ENCODE measurements at regions not wholly inside any gene's neighbourhood (a gene's known extent, or its start where the extent isn't known, plus 50 kb on each side); places are given as distances from the start of the nearest gene placed in this dataset.

GRCh38 chr15:97861529-97862260 lies 98.8 kb upstream of the ARRDC4 start:
- TF ChIP-seq POLR2A (IDR thresholded peaks at IDR 0.05; ENCODE audit: insufficient read depth in 1 of 2, low read depth in 2 of 2, low read length in 2 of 2): no peak
- no peak for TF ChIP-seq CEBPB (IDR thresholded peaks at IDR 0.05; ENCODE audit: borderline replicate concordance, low read depth, low read length)
- no peak for TF ChIP-seq KDM1A (CRISPR knock-in tag; IDR thresholded peaks at IDR 0.05)
- no peak for TF ChIP-seq MLX (CRISPR knock-in tag; IDR thresholded peaks at IDR 0.05)
- TF ChIP-seq SMC3 (IDR thresholded peaks at IDR 0.05; ENCODE audit: low read length): no peak
- TF ChIP-seq SNRNP70 (IDR thresholded peaks at IDR 0.05; ENCODE audit: low read depth, low read length): no peak
- no peak for TF ChIP-seq EP300 (IDR thresholded peaks at IDR 0.05; ENCODE audit: low read depth in 2 of 2, low read length in 2 of 2)
- no peak for TF ChIP-seq EP300 (CRISPR knock-in tag; IDR thresholded peaks at IDR 0.05; ENCODE audit: borderline replicate concordance)
- no peak for TF ChIP-seq NCOA1 (CRISPR knock-in tag; IDR thresholded peaks at IDR 0.05)
- TF ChIP-seq MBNL3 (CRISPR knock-in tag; conservative IDR thresholded peaks at IDR 0.05): no peak
- TF ChIP-seq, protein P1, sequence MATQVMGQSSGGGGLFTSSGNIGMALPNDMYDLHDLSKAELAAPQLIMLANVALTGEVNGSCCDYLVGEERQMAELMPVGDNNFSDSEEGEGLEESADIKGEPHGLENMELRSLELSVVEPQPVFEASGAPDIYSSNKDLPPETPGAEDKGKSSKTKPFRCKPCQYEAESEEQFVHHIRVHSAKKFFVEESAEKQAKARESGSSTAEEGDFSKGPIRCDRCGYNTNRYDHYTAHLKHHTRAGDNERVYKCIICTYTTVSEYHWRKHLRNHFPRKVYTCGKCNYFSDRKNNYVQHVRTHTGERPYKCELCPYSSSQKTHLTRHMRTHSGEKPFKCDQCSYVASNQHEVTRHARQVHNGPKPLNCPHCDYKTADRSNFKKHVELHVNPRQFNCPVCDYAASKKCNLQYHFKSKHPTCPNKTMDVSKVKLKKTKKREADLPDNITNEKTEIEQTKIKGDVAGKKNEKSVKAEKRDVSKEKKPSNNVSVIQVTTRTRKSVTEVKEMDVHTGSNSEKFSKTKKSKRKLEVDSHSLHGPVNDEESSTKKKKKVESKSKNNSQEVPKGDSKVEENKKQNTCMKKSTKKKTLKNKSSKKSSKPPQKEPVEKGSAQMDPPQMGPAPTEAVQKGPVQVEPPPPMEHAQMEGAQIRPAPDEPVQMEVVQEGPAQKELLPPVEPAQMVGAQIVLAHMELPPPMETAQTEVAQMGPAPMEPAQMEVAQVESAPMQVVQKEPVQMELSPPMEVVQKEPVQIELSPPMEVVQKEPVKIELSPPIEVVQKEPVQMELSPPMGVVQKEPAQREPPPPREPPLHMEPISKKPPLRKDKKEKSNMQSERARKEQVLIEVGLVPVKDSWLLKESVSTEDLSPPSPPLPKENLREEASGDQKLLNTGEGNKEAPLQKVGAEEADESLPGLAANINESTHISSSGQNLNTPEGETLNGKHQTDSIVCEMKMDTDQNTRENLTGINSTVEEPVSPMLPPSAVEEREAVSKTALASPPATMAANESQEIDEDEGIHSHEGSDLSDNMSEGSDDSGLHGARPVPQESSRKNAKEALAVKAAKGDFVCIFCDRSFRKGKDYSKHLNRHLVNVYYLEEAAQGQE (IDR thresholded peaks at IDR 0.05; ENCODE audit: borderline replicate concordance in 1 of 2, low read depth in 1 of 2, low read length in 2 of 2): no peak
- no peak for TF ChIP-seq ZNF558 (CRISPR knock-in tag; IDR thresholded peaks at IDR 0.05; ENCODE audit: borderline replicate concordance)
- TF ChIP-seq ZBTB40 (IDR thresholded peaks at IDR 0.05): no peak
- TF ChIP-seq ZBTB40 (CRISPR knock-in tag; IDR thresholded peaks at IDR 0.05): no peak
- TF ChIP-seq ZNF205 (CRISPR knock-in tag; IDR thresholded peaks at IDR 0.05): no peak

Measured in HepG2 (cell line).